Thymus (tissue), 11 donors: ENCODE measurements at regions not wholly inside any gene's neighbourhood (a gene's known extent, or its start where the extent isn't known, plus 50 kb on each side); places are given as distances from the start of the nearest gene placed in this dataset.

Experiments
- DNase-seq, 9 donors: peaks; one replicate each; pipeline ENCODE4 v3.0.0-alpha.2; 2013; ENCODE audit warnings: low spot score in 9 of 9, low read depth in 6 of 9, missing footprints in 1 of 9
- H3K27ac ChIP-seq, 2 donors: one replicate each; pipeline ENCODE4 v1.5.1; 2013; ENCODE audit warnings: control low read depth in 1 of 2, low read depth in 1 of 2, low read length in 1 of 2, mild to moderate bottlenecking in 1 of 2, moderate library complexity in 1 of 2
- H3K27me3 ChIP-seq, 2 donors: one replicate each; pipeline ENCODE4 v1.5.1; 2013; ENCODE audit warnings: low read length in 1 of 2; ENCODE audit not compliant: control insufficient read depth in 2 of 2, insufficient read depth in 1 of 2
- H3K36me3 ChIP-seq, 2 donors: one replicate each; pipeline ENCODE4 v1.5.1; 2013; ENCODE audit warnings: low read length in 1 of 2, mild to moderate bottlenecking in 1 of 2, moderate library complexity in 1 of 2; ENCODE audit not compliant: control insufficient read depth in 2 of 2, insufficient read depth in 2 of 2
- H3K4me1 ChIP-seq, 2 donors: one replicate each; pipeline ENCODE4 v1.5.1; 2013; ENCODE audit warnings: low read length in 2 of 2; ENCODE audit not compliant: control insufficient read depth in 2 of 2, insufficient read depth in 2 of 2
- H3K4me3 ChIP-seq, 2 donors: one replicate each; pipeline ENCODE4 v1.5.1; 2013; ENCODE audit warnings: low read length in 2 of 2, control low read depth in 1 of 2, mild to moderate bottlenecking in 1 of 2
- H3K9me3 ChIP-seq, 2 donors: one replicate each; pipeline ENCODE4 v1.5.1; 2013; ENCODE audit warnings: low read length in 1 of 2, mild to moderate bottlenecking in 1 of 2; ENCODE audit not compliant: control insufficient read depth in 2 of 2, insufficient read depth in 1 of 2
- WGBS: extraction: QIAGEN DNeasy Blood & Tissue Kit; methylation state at CpG from one replicate; pipeline ENCODE4 v1.1.7; 2013; 5-methylcytosine and 5-hydroxymethylcytosine counted together
- donor health status: healthy.

DNA sequence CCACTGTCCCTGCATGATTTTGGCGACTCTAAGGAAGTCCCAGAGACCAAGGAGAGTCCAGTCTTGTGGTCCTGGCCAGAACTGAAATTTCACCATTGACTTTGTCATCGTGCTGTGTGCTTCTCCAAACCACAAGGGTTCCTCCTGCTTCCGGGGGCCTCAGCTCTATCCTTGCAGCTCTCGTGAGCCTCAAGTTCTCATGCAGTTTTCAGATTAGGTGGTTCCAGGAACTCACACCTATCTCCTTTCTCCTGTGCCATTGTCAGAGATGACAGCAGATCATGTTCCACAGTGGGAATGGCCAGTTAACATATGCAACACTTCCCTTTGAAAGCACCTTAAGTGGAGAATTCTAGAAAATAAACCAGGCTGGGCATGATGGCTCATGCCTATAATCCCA, 97.9 kb upstream of the CRHR1 start:
- WGBS: 89% methylated on average over 4 of the region's 4 CpGs
- no peaks in the 10 kb centered on the region for H3K9me3 ChIP-seq

DNA sequence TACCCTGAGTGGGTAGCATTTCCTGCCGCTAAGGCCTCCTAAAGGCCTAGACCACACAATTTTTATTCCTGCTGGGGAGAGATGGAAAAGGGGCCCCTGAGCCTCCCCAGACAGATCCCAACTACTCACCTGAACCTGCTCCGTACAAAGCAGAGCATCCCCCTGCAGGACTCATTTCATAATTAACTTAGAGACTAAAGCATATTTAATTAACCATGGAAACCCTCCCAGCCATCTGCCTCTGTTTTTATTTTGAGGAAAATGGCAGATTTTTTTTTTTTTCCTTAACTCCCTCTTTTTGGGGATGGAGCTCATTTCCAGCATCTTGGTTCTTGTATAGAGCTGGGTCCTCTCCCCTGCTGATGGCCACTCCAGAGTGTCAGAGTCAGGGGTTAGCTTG, 96.5 kb upstream of the CRHR1 start:
- no peaks in the 10 kb centered on the region for H3K4me1 ChIP-seq
- peaks cover 0 to 43% of the 10 kb centered on the region in 2 donors for H3K27me3 ChIP-seq
- H3K9me3 ChIP-seq: no peaks in the 10 kb centered on the region
- no peak overlapping the region for H3K4me3 ChIP-seq
- no peak for DNase-seq
- 96% methylated on average over 2 of the region's 2 CpGs for WGBS
- no peaks in the 10 kb centered on the region for H3K36me3 ChIP-seq
- no peak overlapping the region for H3K27ac ChIP-seq

More for the DNA sequence above, 97.9 kb upstream of the CRHR1 start:
- no peak overlapping the region for H3K4me3 ChIP-seq
- no peak for DNase-seq
- H3K36me3 ChIP-seq: no peaks in the 10 kb centered on the region
- H3K27me3 ChIP-seq: peaks cover 0 to 36% of the 10 kb centered on the region in 2 donors
- H3K27ac ChIP-seq: no peak overlapping the region
- H3K4me1 ChIP-seq: no peaks in the 10 kb centered on the region

DNA sequence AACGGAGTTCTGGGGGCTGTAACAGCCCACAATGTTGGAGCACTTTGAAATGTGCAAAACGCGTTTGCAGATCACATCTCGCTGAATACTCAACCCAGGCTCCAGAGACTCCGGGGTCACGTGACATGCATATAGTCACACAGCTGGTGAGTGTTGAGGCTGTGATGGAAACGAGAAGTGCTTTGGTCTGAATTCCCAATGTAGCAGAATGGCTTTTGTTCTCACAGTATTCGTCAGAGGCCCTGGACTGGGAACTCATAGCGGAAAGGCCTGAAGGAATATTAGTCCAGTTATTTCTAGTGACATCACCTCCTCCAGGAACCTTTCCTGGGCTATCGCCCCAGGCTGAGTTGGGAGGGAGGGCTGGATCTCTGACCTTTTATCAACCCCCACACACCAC, 95.8 kb upstream of the CRHR1 start:
- Histone ChIP-seq H3K9me3 (no peaks in the 10 kb centered on the region), H3K27ac (no peak overlapping the region), H3K27me3 (peaks cover 0 to 45% of the 10 kb centered on the region in 2 donors), H3K36me3 (no peaks in the 10 kb centered on the region), H3K4me1 (no peaks in the 10 kb centered on the region), H3K4me3 (no peak overlapping the region)
- WGBS: 83% methylated on average over 10 of the region's 10 CpGs
- DNase-seq: no peak

DNA sequence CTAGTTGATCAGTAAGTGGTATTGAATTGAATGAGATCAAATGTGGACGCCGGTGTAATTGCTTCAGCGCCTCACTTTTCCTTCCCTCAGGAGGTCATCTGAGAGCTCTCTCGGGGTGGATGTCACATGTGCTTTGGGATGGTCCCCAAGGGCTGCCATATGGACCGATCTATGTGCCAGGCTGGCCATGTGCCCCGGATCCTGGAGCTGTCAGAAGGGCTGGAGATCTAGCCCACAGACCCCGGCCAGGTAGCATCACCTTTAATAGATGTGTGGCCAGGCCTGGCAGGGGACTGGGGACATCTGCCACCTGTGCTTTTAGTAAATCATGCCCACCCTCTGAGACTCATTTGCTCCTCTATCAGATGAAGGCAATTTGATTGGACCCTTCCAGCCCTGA, 95.3 kb upstream of the CRHR1 start:
- Histone ChIP-seq H3K9me3 (no peaks in the 10 kb centered on the region), H3K4me3 (no peak overlapping the region), H3K4me1 (no peaks in the 10 kb centered on the region), H3K36me3 (no peaks in the 10 kb centered on the region), H3K27ac (no peak overlapping the region), H3K27me3 (peaks cover 0 to 45% of the 10 kb centered on the region in 2 donors)
- WGBS: 93% methylated on average over 7 of the region's 7 CpGs
- DNase-seq: no peak

DNA sequence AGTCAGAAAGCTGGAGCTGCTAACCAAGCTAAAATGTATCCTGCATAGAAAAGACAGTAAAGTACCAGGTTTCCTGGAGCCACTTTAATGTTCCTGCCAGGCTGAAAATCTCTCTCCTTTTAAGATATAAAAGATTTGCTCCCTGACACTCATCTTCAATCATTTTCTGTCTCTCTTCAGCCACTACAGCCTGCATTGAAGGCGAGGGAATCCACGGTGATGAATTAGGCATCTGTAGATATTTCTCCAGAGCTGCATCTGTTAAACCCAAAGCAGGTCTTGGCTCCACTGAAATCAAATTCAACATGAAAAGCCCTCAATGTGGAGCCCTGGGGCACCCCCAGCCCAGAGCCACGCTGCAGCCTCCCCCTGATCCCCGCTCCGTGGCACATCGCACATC, 94.7 kb upstream of the CRHR1 start:
- no peak overlapping the region for H3K27ac ChIP-seq
- no peaks in the 10 kb centered on the region for H3K9me3 ChIP-seq
- H3K4me3 ChIP-seq: no peak overlapping the region
- no peaks in the 10 kb centered on the region for H3K36me3 ChIP-seq
- H3K27me3 ChIP-seq: peaks cover 0 to 45% of the 10 kb centered on the region in 2 donors
- no peak for DNase-seq
- no peaks in the 10 kb centered on the region for H3K4me1 ChIP-seq
- WGBS: 92% methylated on average over 6 of the region's 6 CpGs

DNA sequence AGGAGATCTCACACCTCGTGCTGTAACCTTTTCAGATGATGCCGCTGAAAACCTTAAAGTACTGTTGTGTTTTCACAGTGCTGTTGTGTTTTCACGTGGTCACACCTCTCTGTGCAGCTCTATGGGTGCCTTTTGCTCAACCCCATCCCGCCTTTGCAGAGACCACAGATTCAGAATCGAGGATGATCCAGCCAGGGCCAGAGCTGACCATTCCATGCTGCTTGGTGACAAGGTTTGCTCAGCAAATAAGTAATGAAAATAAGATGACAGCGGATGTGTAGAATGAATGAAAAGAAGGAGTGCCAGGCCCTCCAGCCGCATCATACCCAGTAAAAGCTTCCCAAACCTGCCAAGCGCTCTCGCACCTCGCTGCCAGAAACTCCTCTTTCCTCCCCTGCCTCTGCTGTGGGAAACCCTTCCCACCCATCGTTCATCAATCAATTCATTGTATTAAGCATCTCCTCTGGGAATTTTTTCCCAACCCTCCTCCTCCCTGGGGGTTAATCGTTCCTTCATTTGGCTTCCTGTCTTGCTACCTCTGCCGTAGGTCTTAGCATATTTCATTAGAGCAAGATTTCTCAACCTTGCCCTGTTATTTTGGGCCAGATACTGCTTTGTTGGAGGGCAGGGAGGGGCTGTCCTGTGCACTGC, 93.4 kb upstream of the CRHR1 start:
- H3K9me3 ChIP-seq: no peaks in the 10 kb centered on the region
- H3K36me3 ChIP-seq: no peaks in the 10 kb centered on the region
- WGBS: 62% methylated on average over 13 of the region's 13 CpGs
- H3K27ac ChIP-seq: no peak overlapping the region
- no peak for DNase-seq
- no peak overlapping the region for H3K4me3 ChIP-seq
- H3K4me1 ChIP-seq: no peaks in the 10 kb centered on the region
- peaks cover 0 to 47% of the 10 kb centered on the region in 2 donors for H3K27me3 ChIP-seq

DNA sequence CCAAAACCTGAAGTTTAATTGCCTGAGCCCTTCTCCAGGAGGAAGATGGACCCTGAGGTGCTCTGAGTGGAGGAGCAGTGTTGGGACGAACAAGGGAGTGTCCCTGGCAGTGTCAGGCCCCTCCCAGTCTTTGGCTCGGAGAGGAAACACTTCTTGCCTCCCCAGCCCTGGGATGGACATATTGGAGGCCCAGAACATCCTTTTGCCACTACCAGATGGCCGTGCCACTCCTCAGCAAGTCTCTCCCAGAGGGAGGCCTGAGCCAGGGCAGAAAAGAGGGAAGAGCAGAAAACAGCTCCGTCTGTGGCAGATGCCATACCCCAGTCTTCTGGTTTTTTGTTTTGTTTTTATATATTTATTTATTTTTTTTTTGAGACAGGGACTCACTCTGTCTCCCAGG, 91.5 kb upstream of the CRHR1 start:
- 73% methylated on average over 4 of the region's 4 CpGs for WGBS
- no peak for DNase-seq
- Histone ChIP-seq H3K36me3 (no peaks in the 10 kb centered on the region), H3K4me1 (no peaks in the 10 kb centered on the region), H3K27ac (no peak overlapping the region), H3K27me3 (peaks cover 0 to 44% of the 10 kb centered on the region in 2 donors), H3K4me3 (no peak overlapping the region), H3K9me3 (peaks cover 0 to 1% of the 10 kb centered on the region in 2 donors)

DNA sequence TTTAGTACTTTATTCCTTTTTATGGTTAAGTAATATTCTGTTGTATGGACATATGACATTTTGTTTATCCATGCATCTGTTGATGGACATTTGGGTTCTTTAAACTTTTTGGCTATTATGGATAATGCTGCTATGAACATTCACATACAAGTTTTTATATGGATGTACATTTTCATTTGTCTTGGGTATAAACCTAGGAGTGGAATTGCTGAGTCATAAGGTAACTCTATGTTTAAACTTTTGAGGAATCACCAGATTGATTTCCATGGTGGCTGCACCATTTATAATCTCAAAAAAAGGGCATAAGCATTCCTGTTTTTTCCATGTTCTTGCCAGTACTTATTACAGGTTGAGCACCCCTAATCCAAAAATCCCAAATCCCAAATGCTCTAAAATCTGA, 90.3 kb upstream of the CRHR1 start:
- DNase-seq: no peak
- H3K4me3 ChIP-seq: no peak overlapping the region
- H3K4me1 ChIP-seq: no peaks in the 10 kb centered on the region
- H3K27me3 ChIP-seq: peaks cover 0 to 38% of the 10 kb centered on the region in 2 donors
- H3K36me3 ChIP-seq: no peaks in the 10 kb centered on the region
- peaks cover 0 to 1% of the 10 kb centered on the region in 2 donors for H3K9me3 ChIP-seq
- H3K27ac ChIP-seq: no peak overlapping the region

DNA sequence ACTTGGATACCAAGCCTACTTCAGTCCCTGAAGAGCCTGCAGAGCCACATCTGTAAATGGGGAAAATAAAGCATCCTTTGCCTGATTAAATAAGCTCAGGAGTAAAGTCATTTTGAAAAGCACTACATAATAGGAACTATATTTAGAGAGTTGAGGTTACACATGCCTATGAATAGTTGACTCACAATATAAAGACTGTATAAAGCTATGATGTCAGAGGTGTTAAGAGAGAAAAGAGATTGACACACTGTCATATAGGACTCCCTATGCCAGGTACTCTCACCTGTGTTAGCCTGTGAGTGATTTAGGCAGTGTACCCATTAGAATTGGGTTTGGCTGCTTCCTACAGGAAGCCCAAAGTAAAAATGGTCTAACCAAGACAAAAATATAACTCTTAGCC, 87.7 kb upstream of the CRHR1 start:
- Histone ChIP-seq H3K4me1 (no peaks in the 10 kb centered on the region), H3K27ac (no peak overlapping the region), H3K9me3 (peaks cover 0 to 1% of the 10 kb centered on the region in 2 donors), H3K4me3 (no peak overlapping the region), H3K27me3 (peaks cover 0 to 15% of the 10 kb centered on the region in 2 donors), H3K36me3 (no peaks in the 10 kb centered on the region)
- DNase-seq: no peak
